HG03139 (cell line): ENCODE measurements at regions not wholly inside any gene's neighbourhood (a gene's known extent, or its start where the extent isn't known, plus 50 kb on each side); places are given as distances from the start of the nearest gene placed in this dataset.

Source experiments
- ATAC-seq: cut with Tn5 transposase; IDR thresholded peaks from one replicate; pipeline ENCODE4 v1.9.1; 2021; ENCODE audit not compliant: unreplicated experiment

- ATAC-seq, result no peak
Measured at GRCh38 chr15:36372968-36373367, 206.5 kb upstream of the CDIN1 start.

GRCh38 chr15:36373550-36373949 lies 205.9 kb upstream of the CDIN1 start:
- ATAC-seq, result no peak

- no peak for ATAC-seq
Measured at GRCh38 chr15:36389107-36389506, 190.3 kb upstream of the CDIN1 start.

DNA sequence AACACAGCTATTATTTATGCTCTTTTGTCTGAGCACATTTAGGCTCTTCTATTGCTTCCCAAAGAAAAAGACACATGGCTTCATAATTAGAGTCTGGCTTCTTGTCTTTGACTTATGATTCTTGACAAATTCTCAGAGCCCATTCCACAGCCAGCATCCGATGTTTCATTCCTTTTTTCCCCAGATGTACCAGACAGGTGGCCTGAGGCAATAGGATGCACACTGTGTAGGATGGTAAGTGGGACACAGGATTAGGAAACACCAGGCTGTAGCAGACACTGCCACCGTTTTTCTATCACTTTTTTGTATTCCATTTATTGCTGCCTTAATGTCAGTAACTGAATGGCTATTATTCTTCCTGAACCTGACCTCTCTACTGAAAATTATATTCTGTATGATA lies 188.9 kb upstream of the CDIN1 start:
- no peak for ATAC-seq

DNA sequence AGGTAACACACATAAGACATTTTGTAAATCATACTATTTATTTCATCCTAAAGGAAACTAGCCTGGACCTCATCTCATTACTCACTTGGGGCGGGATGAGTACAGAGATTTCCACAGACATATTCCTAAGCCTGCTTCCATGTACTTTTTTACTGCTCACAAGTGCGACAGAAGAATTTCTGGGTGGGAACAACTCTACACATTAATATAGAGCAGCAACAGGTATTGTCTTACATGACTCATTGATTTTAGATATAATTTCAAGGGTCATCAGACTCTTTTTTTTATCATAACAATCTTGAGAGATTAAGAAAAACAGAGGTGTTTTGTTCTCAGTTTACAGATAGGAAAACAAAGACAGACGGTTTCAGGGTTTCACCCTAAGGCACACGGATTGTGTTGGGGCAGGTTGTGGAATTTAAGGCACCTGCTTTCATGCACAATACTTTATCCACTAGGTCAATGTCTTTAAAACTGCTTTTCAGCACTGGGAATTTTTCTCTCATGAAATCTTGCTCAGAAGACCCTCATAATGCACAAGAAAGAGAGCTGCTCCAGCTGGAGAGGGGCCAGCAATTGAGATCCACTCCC lies 186.7 kb upstream of the CDIN1 start:
- ATAC-seq, result no peak

- ATAC-seq, result no peak
Measured at GRCh38 chr15:36398212-36398611, 181.2 kb upstream of the CDIN1 start.

- ATAC-seq, result no peak
Measured at GRCh38 chr15:36399276-36399675, 180.2 kb upstream of the CDIN1 start.

DNA sequence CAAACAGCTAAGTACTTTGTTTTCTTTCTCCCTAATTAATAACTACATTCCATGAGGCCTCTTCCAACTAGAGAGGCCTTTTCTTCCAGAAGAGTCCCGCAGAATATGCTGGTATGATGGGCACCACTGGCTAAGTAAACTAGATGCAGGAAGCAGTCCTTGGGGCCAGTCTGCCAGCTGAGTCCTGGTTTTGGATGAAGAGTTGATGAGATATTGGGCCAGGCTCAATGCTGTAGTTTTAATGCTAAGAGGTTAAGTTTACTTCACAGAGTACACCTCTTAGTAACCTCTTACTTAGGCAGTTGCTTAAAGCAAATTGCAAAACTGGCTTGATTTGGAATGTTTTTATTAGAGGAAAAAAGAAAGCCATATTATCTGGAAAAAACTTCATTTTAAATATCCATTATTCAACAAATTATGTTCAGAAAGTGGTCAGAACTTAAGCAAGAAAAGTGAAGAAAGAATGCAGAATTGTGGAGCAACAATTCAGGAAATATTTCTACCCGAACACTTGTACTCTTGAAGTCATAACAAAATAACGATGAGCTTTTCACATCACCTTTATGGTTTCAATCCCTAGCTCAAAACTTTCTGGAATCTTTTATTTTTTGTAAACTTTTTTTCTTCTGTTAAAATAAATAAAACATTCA lies 178.4 kb upstream of the CDIN1 start:
- no peak for ATAC-seq

DNA sequence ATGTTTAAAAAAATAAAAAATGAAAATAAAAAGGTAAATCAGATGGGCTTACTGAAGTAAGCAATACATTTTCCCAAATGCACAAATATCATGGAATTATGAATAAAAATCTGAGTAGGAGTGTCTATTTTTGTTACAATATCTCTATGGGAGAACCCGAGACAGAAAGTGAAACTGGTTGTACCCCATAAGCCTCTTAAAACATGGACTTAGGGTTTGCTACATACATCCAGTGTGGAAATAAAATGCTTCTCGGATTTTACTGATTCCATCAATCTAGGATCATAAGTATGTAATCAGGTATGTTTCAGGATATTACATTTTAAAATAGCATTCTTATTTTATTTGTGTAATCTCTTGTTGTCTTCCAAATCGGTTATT lies 177.8 kb upstream of the CDIN1 start:
- no peak for ATAC-seq

- ATAC-seq, result no peak
Measured at GRCh38 chr15:36403351-36403750, 176.1 kb upstream of the CDIN1 start.

GRCh38 chr15:36406366-36406765 lies 173.1 kb upstream of the CDIN1 start:
- no peak for ATAC-seq

DNA sequence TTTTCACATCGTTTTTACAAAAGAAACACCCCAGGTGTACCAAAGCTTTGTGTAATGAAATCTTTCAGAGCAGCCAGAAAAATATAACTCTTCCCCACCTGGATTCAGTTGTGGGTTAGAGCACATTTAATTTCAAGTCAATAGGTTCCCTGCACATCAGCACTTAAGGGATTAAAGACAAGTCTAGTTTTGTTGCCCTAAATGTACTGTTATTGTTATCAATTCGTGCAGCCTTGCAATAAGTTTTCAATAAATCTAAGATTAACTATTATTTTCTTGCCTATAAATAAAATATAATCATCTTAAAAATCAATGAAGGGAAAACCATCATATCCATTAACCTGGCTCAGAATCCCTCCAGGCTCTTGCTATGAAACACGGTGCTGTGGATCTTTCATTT lies 172.5 kb upstream of the CDIN1 start:
- ATAC-seq, result no peak

- ATAC-seq, result no peak
Measured at GRCh38 chr15:36407647-36408046, 171.8 kb upstream of the CDIN1 start.

DNA sequence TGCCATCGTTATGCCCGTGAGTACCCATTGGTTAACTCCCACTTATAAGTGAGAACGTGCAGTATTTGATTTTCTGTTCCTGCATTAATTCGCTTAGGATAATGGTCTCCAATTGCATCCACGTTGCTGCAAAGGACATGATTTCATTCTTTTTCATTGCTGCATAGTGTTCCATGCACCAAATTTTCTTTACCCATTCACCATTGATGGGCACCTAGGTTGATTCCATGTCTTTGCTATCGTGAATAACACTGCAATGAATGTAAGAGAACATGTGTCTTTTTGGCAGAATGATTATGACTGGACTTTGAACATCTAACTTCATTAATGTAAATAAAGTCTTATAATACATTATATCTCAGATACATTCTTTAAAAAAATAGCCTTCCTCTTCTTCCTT lies 169.6 kb upstream of the CDIN1 start:
- no peak for ATAC-seq

DNA sequence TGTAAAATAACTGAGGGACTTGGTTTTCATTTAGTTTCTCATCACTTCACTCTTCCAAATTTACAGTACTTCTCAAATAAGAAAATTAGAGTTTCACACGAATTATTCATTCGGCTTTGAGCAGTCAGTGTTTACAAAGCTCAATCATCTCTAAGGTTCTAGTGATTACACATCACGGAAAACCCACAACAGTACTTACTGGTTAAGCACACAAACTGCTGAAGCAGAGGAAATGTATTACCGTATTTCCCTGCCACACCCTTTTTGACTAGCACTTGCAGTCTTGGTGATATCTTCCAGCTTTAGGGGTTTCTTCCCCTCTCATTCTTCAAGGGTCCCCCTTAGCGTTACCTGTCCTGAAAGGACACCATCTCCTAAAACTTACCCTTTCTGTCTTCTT lies 164.8 kb upstream of the CDIN1 start:
- ATAC-seq, result no peak

DNA sequence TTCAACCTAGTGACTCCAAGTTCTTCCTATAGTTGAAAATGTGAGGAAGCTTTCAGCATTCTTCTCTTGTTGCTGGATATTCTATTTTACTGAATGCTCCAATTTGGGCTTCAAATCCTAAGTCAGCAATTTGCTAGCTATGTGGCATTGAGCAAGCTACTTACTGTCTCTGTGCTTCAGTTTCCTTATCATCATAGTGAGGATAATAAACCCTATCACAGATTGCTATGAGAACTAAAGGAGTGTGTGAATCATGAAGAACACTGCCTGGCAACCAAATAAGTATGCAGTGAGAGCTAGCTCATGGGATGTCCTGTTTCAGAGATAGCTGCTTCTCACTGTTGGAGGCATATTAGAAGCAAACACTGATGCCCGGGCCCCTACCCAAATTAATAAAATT lies 163.8 kb upstream of the CDIN1 start:
- no peak for ATAC-seq

DNA sequence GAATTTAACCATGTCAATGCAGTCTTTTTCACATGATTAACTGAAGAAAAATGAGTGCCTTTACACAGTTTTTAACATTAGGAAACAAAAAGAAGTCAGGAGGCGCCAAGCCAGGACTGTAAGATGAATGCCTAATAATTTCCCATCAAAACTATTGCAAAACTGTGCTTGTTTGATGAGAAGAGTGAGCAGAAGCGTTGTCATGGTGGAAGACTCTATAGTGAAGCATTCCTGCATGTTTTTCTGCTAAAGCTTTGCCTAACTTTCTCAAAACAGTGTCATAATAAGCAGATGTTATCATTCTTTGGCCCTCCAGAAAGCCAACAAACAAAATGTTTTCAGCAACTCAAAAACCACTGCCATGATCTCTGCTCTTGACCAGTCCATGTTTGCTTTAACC lies 156.8 kb upstream of the CDIN1 start:
- no peak for ATAC-seq

- ATAC-seq, result no peak
Measured at GRCh38 chr15:36426691-36427090, 152.7 kb upstream of the CDIN1 start.

GRCh38 chr15:36428102-36428845 lies 151.2 kb upstream of the CDIN1 start:
- no peak for ATAC-seq

DNA sequence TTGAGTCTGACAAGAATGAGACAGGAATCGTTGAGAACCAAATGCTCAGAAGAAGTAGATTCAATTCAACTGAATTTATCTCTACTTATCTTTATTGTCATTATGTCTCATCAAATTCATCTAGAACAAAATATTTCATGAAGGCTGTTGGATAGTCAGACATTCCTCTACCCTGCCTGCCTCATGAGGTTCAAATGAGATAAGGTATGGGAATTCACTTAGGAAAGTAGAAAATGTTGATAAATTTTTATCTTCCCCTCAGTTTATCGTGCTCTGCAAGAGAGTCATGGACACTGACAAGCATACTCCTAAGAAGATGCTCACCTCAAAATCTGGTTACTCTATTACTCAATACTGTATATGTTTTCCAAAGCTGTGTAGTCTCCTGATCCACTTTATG lies 149.7 kb upstream of the CDIN1 start:
- ATAC-seq, result no peak

- no peak for ATAC-seq
Measured at GRCh38 chr15:36430280-36430679, 149.1 kb upstream of the CDIN1 start.

- no peak for ATAC-seq
Measured at GRCh38 chr15:36430726-36431265, 148.6 kb upstream of the CDIN1 start.
